ENCODE measurements at regions not wholly inside any gene's neighbourhood (a gene's known extent, or its start where the extent isn't known, plus 50 kb on each side); places are given as distances from the start of the nearest gene placed in this dataset.
"Not testable (repeated sequence)": the region's sequence is repeated elsewhere in the genome, so short reads cannot be mapped to it uniquely, and the experiment has no call there.

GRCh38 chr3:36175916-36176461, 204.3 kb upstream of the STAC start:
- Mint-ChIP-seq H3K27me3 (ENCODE audit: low read depth) (no peaks in the 10 kb centered on the region), H3K4me1 (ENCODE audit: low read depth) (no peaks in the 10 kb centered on the region)

GRCh38 chr3:36178018-36178417, 202.3 kb upstream of the STAC start:
- ATAC-seq = no peak
- no peak overlapping the region for H3K4me3 Mint-ChIP-seq
- CTCF ChIA-PET = no interaction called here

More at GRCh38 chr3:36175916-36176461, 204.3 kb upstream of the STAC start:
- ChIA-PET CTCF (no interaction called here), POLR2A (no interaction called here)
- Mint-ChIP-seq H3K9me3 (ENCODE audit: insufficient read depth) (no peaks in the 10 kb centered on the region), H3K36me3 (ENCODE audit: low read depth) (no peaks in the 10 kb centered on the region), H3K27ac (no peak overlapping the region), H3K4me3 (no peak overlapping the region)
- ATAC-seq (no peak), DNase-seq (no peak)

GRCh38 chr3:36182024-36182423, 198.3 kb upstream of the STAC start:
- ATAC-seq = no peak
- no peak for DNase-seq
- no peaks in the 10 kb centered on the region for H3K27me3 Mint-ChIP-seq (ENCODE audit: low read depth)
- POLR2A ChIA-PET = no interaction called here
- no peaks in the 10 kb centered on the region for H3K9me3 Mint-ChIP-seq (ENCODE audit: insufficient read depth)
- no peak overlapping the region for H3K27ac Mint-ChIP-seq
- no peaks in the 10 kb centered on the region for H3K36me3 Mint-ChIP-seq (ENCODE audit: low read depth)
- CTCF ChIA-PET = no interaction called here
- no peaks in the 10 kb centered on the region for H3K4me1 Mint-ChIP-seq (ENCODE audit: low read depth)
- no peak overlapping the region for H3K4me3 Mint-ChIP-seq

More at GRCh38 chr3:36178018-36178417, 202.3 kb upstream of the STAC start:
- POLR2A ChIA-PET = no interaction called here
- Mint-ChIP-seq H3K4me1 (ENCODE audit: low read depth) (no peaks in the 10 kb centered on the region), H3K9me3 (ENCODE audit: insufficient read depth) (no peaks in the 10 kb centered on the region), H3K27me3 (ENCODE audit: low read depth) (no peaks in the 10 kb centered on the region), H3K36me3 (ENCODE audit: low read depth) (no peaks in the 10 kb centered on the region), H3K27ac (no peak overlapping the region)
- no peak for DNase-seq

GRCh38 chr3:36187197-36187596, 193.1 kb upstream of the STAC start:
- H3K9me3 Mint-ChIP-seq (ENCODE audit: insufficient read depth); POLR2A ChIA-PET; DNase-seq; CTCF ChIA-PET; H3K4me1 Mint-ChIP-seq (ENCODE audit: low read depth); ATAC-seq; H3K36me3 Mint-ChIP-seq (ENCODE audit: low read depth); H3K27ac Mint-ChIP-seq; H3K27me3 Mint-ChIP-seq (ENCODE audit: low read depth); H3K4me3 Mint-ChIP-seq: not testable (repeated sequence)

- Mint-ChIP-seq H3K4me3 (no peak overlapping the region), H3K27me3 (ENCODE audit: low read depth) (no peaks in the 10 kb centered on the region), H3K4me1 (ENCODE audit: low read depth) (no peaks in the 10 kb centered on the region), H3K27ac (no peak overlapping the region), H3K9me3 (ENCODE audit: insufficient read depth) (no peaks in the 10 kb centered on the region), H3K36me3 (ENCODE audit: low read depth) (no peaks in the 10 kb centered on the region)
- ChIA-PET CTCF (no interaction called here), POLR2A (no interaction called here)
- DNase-seq (no peak), ATAC-seq (no peak)
These were observed 187.4 kb upstream of the STAC start for GRCh38 chr3:36192901-36193300.

GRCh38 chr3:36193448-36193847, 186.9 kb upstream of the STAC start:
- no peak overlapping the region for H3K27ac Mint-ChIP-seq
- DNase-seq (no peak), ATAC-seq (no peak)
- ChIA-PET CTCF (no interaction called here), POLR2A (no interaction called here)
- no peak overlapping the region for H3K4me3 Mint-ChIP-seq
- no peaks in the 10 kb centered on the region for H3K36me3 Mint-ChIP-seq (ENCODE audit: low read depth)
- no peaks in the 10 kb centered on the region for H3K27me3 Mint-ChIP-seq (ENCODE audit: low read depth)
- H3K9me3 Mint-ChIP-seq (ENCODE audit: insufficient read depth) = no peaks in the 10 kb centered on the region
- H3K4me1 Mint-ChIP-seq (ENCODE audit: low read depth) = no peaks in the 10 kb centered on the region

GRCh38 chr3:36196058-36196457, 184.2 kb upstream of the STAC start:
- CTCF ChIA-PET = no interaction called here
- POLR2A ChIA-PET = no interaction called here
- no peak for ATAC-seq
- H3K9me3 Mint-ChIP-seq (ENCODE audit: insufficient read depth) = no peaks in the 10 kb centered on the region
- no peak overlapping the region for H3K27ac Mint-ChIP-seq
- no peaks in the 10 kb centered on the region for H3K36me3 Mint-ChIP-seq (ENCODE audit: low read depth)
- no peak for DNase-seq
- no peak overlapping the region for H3K4me3 Mint-ChIP-seq
- H3K4me1 Mint-ChIP-seq (ENCODE audit: low read depth) = no peaks in the 10 kb centered on the region
- no peaks in the 10 kb centered on the region for H3K27me3 Mint-ChIP-seq (ENCODE audit: low read depth)

GRCh38 chr3:36197151-36197550, 183.2 kb upstream of the STAC start:
- Mint-ChIP-seq H3K4me3 (no peak overlapping the region), H3K36me3 (ENCODE audit: low read depth) (no peaks in the 10 kb centered on the region), H3K4me1 (ENCODE audit: low read depth) (no peaks in the 10 kb centered on the region), H3K27ac (no peak overlapping the region), H3K27me3 (ENCODE audit: low read depth) (no peaks in the 10 kb centered on the region), H3K9me3 (ENCODE audit: insufficient read depth) (no peaks in the 10 kb centered on the region)
- no peak for ATAC-seq
- POLR2A ChIA-PET = no interaction called here
- DNase-seq = no peak
- CTCF ChIA-PET = no interaction called here

- POLR2A ChIA-PET = no interaction called here
- no peak overlapping the region for H3K4me3 Mint-ChIP-seq
- CTCF ChIA-PET = no interaction called here
- H3K9me3 Mint-ChIP-seq (ENCODE audit: insufficient read depth) = no peaks in the 10 kb centered on the region
- no peaks in the 10 kb centered on the region for H3K4me1 Mint-ChIP-seq (ENCODE audit: low read depth)
- DNase-seq (no peak), ATAC-seq (no peak)
- no peaks in the 10 kb centered on the region for H3K36me3 Mint-ChIP-seq (ENCODE audit: low read depth)
- no peaks in the 10 kb centered on the region for H3K27me3 Mint-ChIP-seq (ENCODE audit: low read depth)
- H3K27ac Mint-ChIP-seq = no peak overlapping the region
These were observed 178.8 kb upstream of the STAC start for GRCh38 chr3:36201546-36201945.

GRCh38 chr3:36206956-36207580, 173.2 kb upstream of the STAC start:
- Mint-ChIP-seq H3K4me3 (no peak overlapping the region), H3K36me3 (ENCODE audit: low read depth) (no peaks in the 10 kb centered on the region), H3K27me3 (ENCODE audit: low read depth) (no peaks in the 10 kb centered on the region), H3K9me3 (ENCODE audit: insufficient read depth) (no peaks in the 10 kb centered on the region), H3K4me1 (ENCODE audit: low read depth) (no peaks in the 10 kb centered on the region), H3K27ac (no peak overlapping the region)
- ATAC-seq (no peak), DNase-seq (no peak)
- CTCF ChIA-PET = no interaction called here
- POLR2A ChIA-PET = no interaction called here

- Mint-ChIP-seq H3K36me3 (ENCODE audit: low read depth) (no peaks in the 10 kb centered on the region), H3K27me3 (ENCODE audit: low read depth) (no peaks in the 10 kb centered on the region), H3K4me3 (no peak overlapping the region), H3K4me1 (ENCODE audit: low read depth) (no peaks in the 10 kb centered on the region), H3K27ac (no peak overlapping the region), H3K9me3 (ENCODE audit: insufficient read depth) (no peaks in the 10 kb centered on the region)
- ChIA-PET CTCF (no interaction called here), POLR2A (no interaction called here)
- ATAC-seq = no peak
- DNase-seq = no peak
These were observed 169.3 kb upstream of the STAC start for GRCh38 chr3:36210840-36211651.

GRCh38 chr3:36211652-36211999, 168.7 kb upstream of the STAC start:
- no peak for DNase-seq
- H3K27me3 Mint-ChIP-seq (ENCODE audit: low read depth) = no peaks in the 10 kb centered on the region
- H3K36me3 Mint-ChIP-seq (ENCODE audit: low read depth) = no peaks in the 10 kb centered on the region
- H3K9me3 Mint-ChIP-seq (ENCODE audit: insufficient read depth) = no peaks in the 10 kb centered on the region
- no peaks in the 10 kb centered on the region for H3K4me1 Mint-ChIP-seq (ENCODE audit: low read depth)
- ATAC-seq = no peak
- no peak overlapping the region for H3K4me3 Mint-ChIP-seq
- H3K27ac Mint-ChIP-seq = no peak overlapping the region
- CTCF ChIA-PET = no interaction called here
- POLR2A ChIA-PET = no interaction called here

GRCh38 chr3:36212251-36212650, 168.1 kb upstream of the STAC start:
- Mint-ChIP-seq H3K4me1 (ENCODE audit: low read depth) (no peaks in the 10 kb centered on the region), H3K36me3 (ENCODE audit: low read depth) (no peaks in the 10 kb centered on the region), H3K27me3 (ENCODE audit: low read depth) (no peaks in the 10 kb centered on the region), H3K9me3 (ENCODE audit: insufficient read depth) (no peaks in the 10 kb centered on the region), H3K4me3 (no peak overlapping the region), H3K27ac (no peak overlapping the region)
- DNase-seq = no peak
- ChIA-PET CTCF (no interaction called here), POLR2A (no interaction called here)
- ATAC-seq = no peak

Measured in activated CD8-positive, alpha-beta T cell treated with anti-CD3 and anti-CD28 coated beads, Interleukin-2, amount 10 ng/mL, durations not matched to agents 7 days and 5 days (primary cell).